ENCODE measurements at regions not wholly inside any gene's neighbourhood (a gene's known extent, or its start where the extent isn't known, plus 50 kb on each side); places are given as distances from the start of the nearest gene placed in this dataset.

DNA sequence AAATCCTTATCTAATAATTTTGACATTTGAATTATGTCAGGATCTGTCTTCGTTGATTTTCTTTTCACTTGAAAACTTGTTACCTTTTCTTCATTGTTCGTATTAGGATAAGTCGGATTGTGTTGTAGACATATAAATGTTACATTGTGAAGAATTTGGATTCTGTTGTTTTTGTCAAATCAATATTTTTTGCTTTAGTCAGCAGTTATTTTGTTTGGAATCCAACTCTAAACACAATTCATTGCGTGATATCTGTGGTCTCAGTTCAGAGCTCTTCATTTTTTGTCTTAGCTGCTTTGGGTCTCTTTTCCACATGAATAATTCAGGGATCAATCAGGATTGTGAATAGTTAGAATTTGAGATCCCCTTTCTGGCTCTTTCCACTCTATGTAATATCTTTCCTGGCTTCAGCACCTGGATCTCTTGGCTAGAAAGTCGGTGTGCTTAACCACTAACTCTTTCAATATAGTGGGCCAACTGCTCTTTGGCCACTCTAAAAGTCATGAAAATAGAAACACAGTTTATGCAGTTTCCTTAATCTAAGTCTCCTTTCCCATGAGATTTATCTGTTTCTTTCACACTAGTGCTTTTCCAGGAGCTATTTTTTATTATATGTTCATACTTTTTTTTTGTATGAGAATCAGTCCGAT is 2494.2 kb upstream of the PCDH20 start:
- H3K36me3 ChIP-seq (ENCODE audit: insufficient read depth, low read length): no peaks in the 10 kb centered on the region
- no peak overlapping the region for H3K4me3 ChIP-seq (ENCODE audit: insufficient read depth, low read depth, low read length)
- FAIRE-seq (no peak), DNase-seq (ENCODE audit: low read depth) (no peak)
- Mint-ChIP-seq H3K36me3 (ENCODE audit: low read depth, unreplicated experiment) (no peaks in the 10 kb centered on the region), H3K4me3 (ENCODE audit: unreplicated experiment) (no peak overlapping the region), H3K27me3 (ENCODE audit: low read depth, unreplicated experiment) (no peaks in the 10 kb centered on the region), H3K9me3 (ENCODE audit: unreplicated experiment) (no peaks in the 10 kb centered on the region), H3K4me1 (ENCODE audit: low read depth, unreplicated experiment) (no peaks in the 10 kb centered on the region), H3K27ac (ENCODE audit: unreplicated experiment) (no peak overlapping the region)
- H3K9me3 ChIP-seq (ENCODE audit: insufficient read depth, low read depth, low read length): no peaks in the 10 kb centered on the region
- no peak overlapping the region for H2AFZ ChIP-seq (ENCODE audit: low read depth, low read length)
- H3K27ac ChIP-seq (ENCODE audit: low read depth, low read length): no peak overlapping the region
- H3K4me1 ChIP-seq (ENCODE audit: insufficient read depth, low read length): no peaks in the 10 kb centered on the region
- no peaks in the 10 kb centered on the region for H4K20me1 ChIP-seq (ENCODE audit: insufficient read depth, low read length)
- no peaks in the 10 kb centered on the region for H3K27me3 ChIP-seq (ENCODE audit: insufficient read depth, low read length)
- H3K9ac ChIP-seq (ENCODE audit: low read length): no peak overlapping the region
- TF ChIP-seq, protein P1, sequence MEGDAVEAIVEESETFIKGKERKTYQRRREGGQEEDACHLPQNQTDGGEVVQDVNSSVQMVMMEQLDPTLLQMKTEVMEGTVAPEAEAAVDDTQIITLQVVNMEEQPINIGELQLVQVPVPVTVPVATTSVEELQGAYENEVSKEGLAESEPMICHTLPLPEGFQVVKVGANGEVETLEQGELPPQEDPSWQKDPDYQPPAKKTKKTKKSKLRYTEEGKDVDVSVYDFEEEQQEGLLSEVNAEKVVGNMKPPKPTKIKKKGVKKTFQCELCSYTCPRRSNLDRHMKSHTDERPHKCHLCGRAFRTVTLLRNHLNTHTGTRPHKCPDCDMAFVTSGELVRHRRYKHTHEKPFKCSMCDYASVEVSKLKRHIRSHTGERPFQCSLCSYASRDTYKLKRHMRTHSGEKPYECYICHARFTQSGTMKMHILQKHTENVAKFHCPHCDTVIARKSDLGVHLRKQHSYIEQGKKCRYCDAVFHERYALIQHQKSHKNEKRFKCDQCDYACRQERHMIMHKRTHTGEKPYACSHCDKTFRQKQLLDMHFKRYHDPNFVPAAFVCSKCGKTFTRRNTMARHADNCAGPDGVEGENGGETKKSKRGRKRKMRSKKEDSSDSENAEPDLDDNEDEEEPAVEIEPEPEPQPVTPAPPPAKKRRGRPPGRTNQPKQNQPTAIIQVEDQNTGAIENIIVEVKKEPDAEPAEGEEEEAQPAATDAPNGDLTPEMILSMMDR (IDR thresholded peaks at IDR 0.05; ENCODE audit: insufficient read depth, low read depth, low read length): no peak
- TF ChIP-seq EZH2 (IDR thresholded peaks at IDR 0.05; ENCODE audit: insufficient read depth, low read length): no peak
- no peaks in the 10 kb centered on the region for H3K79me2 ChIP-seq (ENCODE audit: insufficient read depth, low read length)
- no peak overlapping the region for H3K4me2 ChIP-seq (ENCODE audit: low read length)

DNA sequence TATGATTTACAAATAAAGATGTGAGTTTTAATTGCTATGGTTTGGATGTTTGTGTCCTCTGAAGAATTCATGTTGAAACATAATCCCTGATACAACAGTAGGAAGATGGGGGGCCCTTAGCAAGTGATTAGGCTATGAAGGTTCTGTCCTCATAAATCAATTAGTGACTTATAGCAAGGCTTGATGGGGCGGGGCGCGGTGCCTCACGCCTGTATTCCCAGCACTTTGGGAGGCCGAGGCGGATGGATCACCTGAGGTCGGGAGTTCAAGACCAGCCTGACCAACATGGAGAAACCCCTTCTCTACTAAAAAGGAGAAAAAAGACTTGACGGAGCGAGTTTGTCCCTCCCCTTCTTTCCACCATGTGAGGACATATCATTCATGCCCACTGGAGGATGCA is 2486.5 kb upstream of the PCDH20 start:
- no peaks in the 10 kb centered on the region for H3K4me1 Mint-ChIP-seq (ENCODE audit: low read depth, unreplicated experiment)
- no peaks in the 10 kb centered on the region for H3K36me3 ChIP-seq (ENCODE audit: insufficient read depth, low read length)
- no peaks in the 10 kb centered on the region for H3K4me1 ChIP-seq (ENCODE audit: insufficient read depth, low read length)
- no peak overlapping the region for H3K27ac Mint-ChIP-seq (ENCODE audit: unreplicated experiment)
- no peak overlapping the region for H3K4me3 ChIP-seq (ENCODE audit: insufficient read depth, low read depth, low read length)
- H3K4me2 ChIP-seq (ENCODE audit: low read length): no peak overlapping the region
- H3K27ac ChIP-seq (ENCODE audit: low read depth, low read length): no peak overlapping the region
- no peaks in the 10 kb centered on the region for H4K20me1 ChIP-seq (ENCODE audit: insufficient read depth, low read length)
- no peak overlapping the region for H3K4me3 Mint-ChIP-seq (ENCODE audit: unreplicated experiment)
- H3K9me3 Mint-ChIP-seq (ENCODE audit: unreplicated experiment): no peaks in the 10 kb centered on the region
- no peaks in the 10 kb centered on the region for H3K27me3 Mint-ChIP-seq (ENCODE audit: low read depth, unreplicated experiment)
- no peaks in the 10 kb centered on the region for H3K9me3 ChIP-seq (ENCODE audit: insufficient read depth, low read depth, low read length)
- no peaks in the 10 kb centered on the region for H3K79me2 ChIP-seq (ENCODE audit: insufficient read depth, low read length)
- no peak for TF ChIP-seq EZH2 (IDR thresholded peaks at IDR 0.05; ENCODE audit: insufficient read depth, low read length)
- TF ChIP-seq, protein P1 (IDR thresholded peaks at IDR 0.05; ENCODE audit: insufficient read depth, low read depth, low read length): no peak
- H3K9ac ChIP-seq (ENCODE audit: low read length): no peak overlapping the region
- no peak for FAIRE-seq
- H3K36me3 Mint-ChIP-seq (ENCODE audit: low read depth, unreplicated experiment): no peaks in the 10 kb centered on the region
- DNase-seq (ENCODE audit: low read depth): no peak
- H2AFZ ChIP-seq (ENCODE audit: low read depth, low read length): no peak overlapping the region
- H3K27me3 ChIP-seq (ENCODE audit: insufficient read depth, low read length): no peaks in the 10 kb centered on the region

DNA sequence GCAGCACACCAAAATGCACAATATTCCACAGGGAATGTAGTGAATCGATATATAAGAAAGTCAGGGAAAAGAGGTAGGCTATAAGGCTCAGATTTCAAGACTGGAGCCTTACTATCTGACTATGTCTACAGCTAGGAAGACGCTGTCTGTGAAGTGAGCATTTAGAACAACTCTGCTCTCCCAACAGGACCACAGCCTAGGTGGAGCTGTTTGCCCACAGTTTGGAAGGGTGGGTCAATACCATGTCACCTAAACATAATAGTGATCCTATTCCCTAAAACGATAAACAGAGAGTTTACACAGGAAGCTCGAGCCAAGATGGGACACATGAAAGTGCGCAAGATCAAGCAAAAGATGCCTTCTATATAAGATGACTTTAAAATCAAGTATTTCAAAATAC is 2486.0 kb upstream of the PCDH20 start:
- no peaks in the 10 kb centered on the region for H4K20me1 ChIP-seq (ENCODE audit: insufficient read depth, low read length)
- Mint-ChIP-seq H3K27ac (ENCODE audit: unreplicated experiment) (no peak overlapping the region), H3K4me1 (ENCODE audit: low read depth, unreplicated experiment) (no peaks in the 10 kb centered on the region), H3K27me3 (ENCODE audit: low read depth, unreplicated experiment) (no peaks in the 10 kb centered on the region), H3K36me3 (ENCODE audit: low read depth, unreplicated experiment) (no peaks in the 10 kb centered on the region), H3K9me3 (ENCODE audit: unreplicated experiment) (no peaks in the 10 kb centered on the region), H3K4me3 (ENCODE audit: unreplicated experiment) (no peak overlapping the region)
- no peak overlapping the region for H3K4me3 ChIP-seq (ENCODE audit: insufficient read depth, low read depth, low read length)
- H3K36me3 ChIP-seq (ENCODE audit: insufficient read depth, low read length): no peaks in the 10 kb centered on the region
- H3K27me3 ChIP-seq (ENCODE audit: insufficient read depth, low read length): no peaks in the 10 kb centered on the region
- no peak overlapping the region for H3K27ac ChIP-seq (ENCODE audit: low read depth, low read length)
- no peak for DNase-seq (ENCODE audit: low read depth)
- H3K79me2 ChIP-seq (ENCODE audit: insufficient read depth, low read length): no peaks in the 10 kb centered on the region
- no peaks in the 10 kb centered on the region for H3K9me3 ChIP-seq (ENCODE audit: insufficient read depth, low read depth, low read length)
- no peak for FAIRE-seq
- H2AFZ ChIP-seq (ENCODE audit: low read depth, low read length): no peak overlapping the region
- no peak for TF ChIP-seq EZH2 (IDR thresholded peaks at IDR 0.05; ENCODE audit: insufficient read depth, low read length)
- TF ChIP-seq, protein P1 (IDR thresholded peaks at IDR 0.05; ENCODE audit: insufficient read depth, low read depth, low read length): no peak
- no peak overlapping the region for H3K4me2 ChIP-seq (ENCODE audit: low read length)
- H3K4me1 ChIP-seq (ENCODE audit: insufficient read depth, low read length): no peaks in the 10 kb centered on the region
- no peak overlapping the region for H3K9ac ChIP-seq (ENCODE audit: low read length)

All from astrocyte (in vitro differentiated cells and primary cell).